ENCODE measurements at regions not wholly inside any gene's neighbourhood (a gene's known extent, or its start where the extent isn't known, plus 50 kb on each side); places are given as distances from the start of the nearest gene placed in this dataset.
"Not testable (repeated sequence)": the region's sequence is repeated elsewhere in the genome, so short reads cannot be mapped to it uniquely, and the experiment has no call there.

GRCh38 chr16:21338537-21339268 lies 60.6 kb upstream of the CRYM start:
- TF ChIP-seq EZH2 (IDR thresholded peaks at IDR 0.05; ENCODE audit: insufficient read depth, low read length), result no peak
- no peak for TF ChIP-seq CTCF (IDR thresholded peaks at IDR 0.05; ENCODE audit: insufficient read depth, low read depth, low read length)
- no peak overlapping the region for H3K4me2 ChIP-seq (ENCODE audit: low read length)
- H3K27me3 ChIP-seq (ENCODE audit: insufficient read depth, low read length), result no peaks in the 10 kb centered on the region
- H4K20me1 ChIP-seq (ENCODE audit: insufficient read depth, low read length), result no peaks in the 10 kb centered on the region
- Mint-ChIP-seq H3K9me3 (ENCODE audit: unreplicated experiment) (peaks cover 10% of the 10 kb centered on the region), H3K27me3 (ENCODE audit: low read depth, unreplicated experiment) (peaks cover under 1% of the 10 kb centered on the region), H3K4me1 (ENCODE audit: low read depth, unreplicated experiment) (no peaks in the 10 kb centered on the region), H3K4me3 (ENCODE audit: unreplicated experiment) (no peak overlapping the region), H3K27ac (ENCODE audit: unreplicated experiment) (no peak overlapping the region), H3K36me3 (ENCODE audit: low read depth, unreplicated experiment) (peaks cover 6% of the 10 kb centered on the region)
- H3K4me1 ChIP-seq (ENCODE audit: insufficient read depth, low read length), result no peaks in the 10 kb centered on the region
- H3K36me3 ChIP-seq (ENCODE audit: insufficient read depth, low read length), result no peaks in the 10 kb centered on the region
- no peaks in the 10 kb centered on the region for H3K79me2 ChIP-seq (ENCODE audit: insufficient read depth, low read length)
- H3K27ac ChIP-seq (ENCODE audit: low read depth, low read length), result no peak overlapping the region
- DNase-seq (ENCODE audit: low read depth) (no peak), FAIRE-seq (no peak)
- no peaks in the 10 kb centered on the region for H3K9me3 ChIP-seq (ENCODE audit: insufficient read depth, low read depth, low read length)
- H3K4me3 ChIP-seq (ENCODE audit: insufficient read depth, low read depth, low read length), result no peak overlapping the region
- H3K9ac ChIP-seq (ENCODE audit: low read length), result no peak overlapping the region
- no peak overlapping the region for H2AFZ ChIP-seq (ENCODE audit: low read depth, low read length)

- Mint-ChIP-seq H3K4me1 (ENCODE audit: low read depth, unreplicated experiment) (no peaks in the 10 kb centered on the region), H3K4me3 (ENCODE audit: unreplicated experiment) (no peak overlapping the region), H3K27me3 (ENCODE audit: low read depth, unreplicated experiment) (peaks cover 2% of the 10 kb centered on the region), H3K36me3 (ENCODE audit: low read depth, unreplicated experiment) (peaks cover 6% of the 10 kb centered on the region), H3K9me3 (ENCODE audit: unreplicated experiment) (peaks cover 12% of the 10 kb centered on the region), H3K27ac (ENCODE audit: unreplicated experiment) (no peak overlapping the region)
- DNase-seq (ENCODE audit: low read depth), result no peak
- no peak for FAIRE-seq
- no peak overlapping the region for H3K27ac ChIP-seq (ENCODE audit: low read depth, low read length)
- no peak for TF ChIP-seq EZH2 (IDR thresholded peaks at IDR 0.05; ENCODE audit: insufficient read depth, low read length)
- TF ChIP-seq CTCF (IDR thresholded peaks at IDR 0.05; ENCODE audit: insufficient read depth, low read depth, low read length), result no peak
- H3K79me2 ChIP-seq (ENCODE audit: insufficient read depth, low read length), result no peaks in the 10 kb centered on the region
- H3K9ac ChIP-seq (ENCODE audit: low read length), result no peak overlapping the region
- no peaks in the 10 kb centered on the region for H3K9me3 ChIP-seq (ENCODE audit: insufficient read depth, low read depth, low read length)
- no peaks in the 10 kb centered on the region for H3K4me1 ChIP-seq (ENCODE audit: insufficient read depth, low read length)
- H3K36me3 ChIP-seq (ENCODE audit: insufficient read depth, low read length), result no peaks in the 10 kb centered on the region
- no peak overlapping the region for H2AFZ ChIP-seq (ENCODE audit: low read depth, low read length)
- H3K4me2 ChIP-seq (ENCODE audit: low read length), result no peak overlapping the region
- H3K27me3 ChIP-seq (ENCODE audit: insufficient read depth, low read length), result no peaks in the 10 kb centered on the region
- no peak overlapping the region for H3K4me3 ChIP-seq (ENCODE audit: insufficient read depth, low read depth, low read length)
- no peaks in the 10 kb centered on the region for H4K20me1 ChIP-seq (ENCODE audit: insufficient read depth, low read length)
Observed at GRCh38 chr16:21336231-21336630, 58.1 kb upstream of the CRYM start.

GRCh38 chr16:21334188-21335146 lies 56.4 kb upstream of the CRYM start:
- not testable (repeated sequence) for H3K9ac ChIP-seq (ENCODE audit: low read length); H4K20me1 ChIP-seq (ENCODE audit: insufficient read depth, low read length); H3K36me3 Mint-ChIP-seq (ENCODE audit: low read depth, unreplicated experiment); H3K36me3 ChIP-seq (ENCODE audit: insufficient read depth, low read length); H3K27me3 ChIP-seq (ENCODE audit: insufficient read depth, low read length); H3K4me3 ChIP-seq (ENCODE audit: insufficient read depth, low read depth, low read length); H3K9me3 ChIP-seq (ENCODE audit: insufficient read depth, low read depth, low read length); H3K4me2 ChIP-seq (ENCODE audit: low read length); H3K27ac ChIP-seq (ENCODE audit: low read depth, low read length); H3K4me1 ChIP-seq (ENCODE audit: insufficient read depth, low read length); H3K79me2 ChIP-seq (ENCODE audit: insufficient read depth, low read length); H3K4me3 Mint-ChIP-seq (ENCODE audit: unreplicated experiment); H3K4me1 Mint-ChIP-seq (ENCODE audit: low read depth, unreplicated experiment); H3K27ac Mint-ChIP-seq (ENCODE audit: unreplicated experiment); H3K27me3 Mint-ChIP-seq (ENCODE audit: low read depth, unreplicated experiment); FAIRE-seq; DNase-seq (ENCODE audit: low read depth); H2AFZ ChIP-seq (ENCODE audit: low read depth, low read length)
- peaks cover 17% of the 10 kb centered on the region for H3K9me3 Mint-ChIP-seq (ENCODE audit: unreplicated experiment)

- not testable (repeated sequence) for H3K9me3 ChIP-seq (ENCODE audit: insufficient read depth, low read depth, low read length); H3K36me3 ChIP-seq (ENCODE audit: insufficient read depth, low read length); H3K79me2 ChIP-seq (ENCODE audit: insufficient read depth, low read length); H3K4me1 ChIP-seq (ENCODE audit: insufficient read depth, low read length); DNase-seq (ENCODE audit: low read depth); H3K9ac ChIP-seq (ENCODE audit: low read length); H3K4me3 Mint-ChIP-seq (ENCODE audit: unreplicated experiment); H3K27me3 ChIP-seq (ENCODE audit: insufficient read depth, low read length); H3K4me1 Mint-ChIP-seq (ENCODE audit: low read depth, unreplicated experiment); H3K27me3 Mint-ChIP-seq (ENCODE audit: low read depth, unreplicated experiment); H3K36me3 Mint-ChIP-seq (ENCODE audit: low read depth, unreplicated experiment); H3K4me2 ChIP-seq (ENCODE audit: low read length); H4K20me1 ChIP-seq (ENCODE audit: insufficient read depth, low read length); H3K27ac Mint-ChIP-seq (ENCODE audit: unreplicated experiment); H2AFZ ChIP-seq (ENCODE audit: low read depth, low read length); H3K4me3 ChIP-seq (ENCODE audit: insufficient read depth, low read depth, low read length); H3K27ac ChIP-seq (ENCODE audit: low read depth, low read length); FAIRE-seq
- peaks cover 20% of the 10 kb centered on the region for H3K9me3 Mint-ChIP-seq (ENCODE audit: unreplicated experiment)
Observed at GRCh38 chr16:21333683-21334082, 55.6 kb upstream of the CRYM start.
